CD4-positive, alpha-beta T cell treated with Interleukin-6 at 100 ng/mL for 8 hours (primary cell): ENCODE measurements at regions not wholly inside any gene's neighbourhood (a gene's known extent, or its start where the extent isn't known, plus 50 kb on each side); places are given as distances from the start of the nearest gene placed in this dataset.
"Not testable (repeated sequence)": the region's sequence is repeated elsewhere in the genome, so short reads cannot be mapped to it uniquely, and the experiment has no call there.

Experiments used
- DNase-seq: peaks from one replicate; pipeline ENCODE4 v3.0.0-alpha.2; 2020; ENCODE audit warnings: mixed read lengths, low spot score

- no peak for DNase-seq
These were observed 1045.3 kb downstream of the TSN start for GRCh38 chr2:122800781-122801180.

- DNase-seq, result no peak
These were observed 1049.0 kb downstream of the TSN start for GRCh38 chr2:122804494-122804893.

- DNase-seq, result no peak
These were observed 1049.9 kb downstream of the TSN start for GRCh38 chr2:122805346-122805745.

GRCh38 chr2:122808286-122808969 is 1053.0 kb downstream of the TSN start:
- DNase-seq, result no peak

GRCh38 chr2:122812214-122812613 is 1056.8 kb downstream of the TSN start:
- DNase-seq, result not testable (repeated sequence)

- no peak for DNase-seq
These were observed 1059.7 kb downstream of the TSN start for GRCh38 chr2:122815120-122815519.

- no peak for DNase-seq
These were observed 1061.4 kb downstream of the TSN start for GRCh38 chr2:122816803-122817202.

GRCh38 chr2:122822319-122822718 is 1066.9 kb downstream of the TSN start:
- no peak for DNase-seq

GRCh38 chr2:122830157-122830556 is 1074.7 kb downstream of the TSN start:
- no peak for DNase-seq

- no peak for DNase-seq
These were observed 1076.2 kb downstream of the TSN start for GRCh38 chr2:122831649-122832048.

GRCh38 chr2:122843503-122843902 is 1088.1 kb downstream of the TSN start:
- no peak for DNase-seq

- DNase-seq, result no peak
These were observed 1095.7 kb downstream of the TSN start for GRCh38 chr2:122851161-122851560.

- DNase-seq, result no peak
These were observed 1096.6 kb downstream of the TSN start for GRCh38 chr2:122851972-122852531.

GRCh38 chr2:122856696-122857095 is 1101.2 kb downstream of the TSN start:
- no peak for DNase-seq

- DNase-seq, result no peak
These were observed 1102.7 kb downstream of the TSN start for GRCh38 chr2:122858075-122858702.

GRCh38 chr2:122858813-122859212 is 1103.4 kb downstream of the TSN start:
- no peak for DNase-seq

- no peak for DNase-seq
These were observed 1103.8 kb downstream of the TSN start for GRCh38 chr2:122859260-122859659.

GRCh38 chr2:122863532-122863931 is 1108.1 kb downstream of the TSN start:
- no peak for DNase-seq

- DNase-seq, result no peak
These were observed 1109.3 kb downstream of the TSN start for GRCh38 chr2:122864728-122865127.

- no peak for DNase-seq
These were observed 1110.6 kb downstream of the TSN start for GRCh38 chr2:122866095-122866494.

- DNase-seq, result no peak
These were observed 1112.5 kb downstream of the TSN start for GRCh38 chr2:122867941-122868340.

GRCh38 chr2:122868646-122869275 is 1113.3 kb downstream of the TSN start:
- DNase-seq, result no peak

GRCh38 chr2:122873951-122874350 is 1118.5 kb downstream of the TSN start:
- DNase-seq, result no peak
